ENCODE measurements at regions not wholly inside any gene's neighbourhood (a gene's known extent, or its start where the extent isn't known, plus 50 kb on each side); places are given as distances from the start of the nearest gene placed in this dataset.
"Not testable (repeated sequence)": the region's sequence is repeated elsewhere in the genome, so short reads cannot be mapped to it uniquely, and the experiment has no call there.

GRCh38 chr5:51712201-51712600 lies 329.0 kb downstream of the ISL1 start:
- Histone ChIP-seq H3K27ac (ENCODE audit: poor library complexity, severe bottlenecking) (no peak overlapping the region), H3K9me3 (ENCODE audit: severe bottlenecking) (no peaks in the 10 kb centered on the region), H3K4me3 (ENCODE audit: severe bottlenecking) (no peak overlapping the region), H3K27me3 (ENCODE audit: insufficient read depth, poor library complexity, severe bottlenecking) (no peaks in the 10 kb centered on the region), H3K4me1 (ENCODE audit: insufficient read depth, poor library complexity, severe bottlenecking) (no peaks in the 10 kb centered on the region), H3K36me3 (ENCODE audit: low read depth) (no peaks in the 10 kb centered on the region)
- no peak for DNase-seq (ENCODE audit: low spot score)
- no peak for ATAC-seq (ENCODE audit: low read depth)
- no peak for TF ChIP-seq CTCF (IDR thresholded peaks at IDR 0.05; ENCODE audit: poor library complexity, severe bottlenecking)

- not testable (repeated sequence) for H3K9me3 ChIP-seq (ENCODE audit: severe bottlenecking); H3K36me3 ChIP-seq (ENCODE audit: low read depth); H3K27me3 ChIP-seq (ENCODE audit: insufficient read depth, poor library complexity, severe bottlenecking); ATAC-seq (ENCODE audit: low read depth); DNase-seq (ENCODE audit: low spot score); H3K4me1 ChIP-seq (ENCODE audit: insufficient read depth, poor library complexity, severe bottlenecking); H3K4me3 ChIP-seq (ENCODE audit: severe bottlenecking); H3K27ac ChIP-seq (ENCODE audit: poor library complexity, severe bottlenecking)
Observed at GRCh38 chr5:51715445-51715844, 332.2 kb downstream of the ISL1 start.

- Histone ChIP-seq H3K4me1 (ENCODE audit: insufficient read depth, poor library complexity, severe bottlenecking) (no peaks in the 10 kb centered on the region), H3K36me3 (ENCODE audit: low read depth) (no peaks in the 10 kb centered on the region), H3K4me3 (ENCODE audit: severe bottlenecking) (no peak overlapping the region), H3K9me3 (ENCODE audit: severe bottlenecking) (no peaks in the 10 kb centered on the region), H3K27me3 (ENCODE audit: insufficient read depth, poor library complexity, severe bottlenecking) (no peaks in the 10 kb centered on the region), H3K27ac (ENCODE audit: poor library complexity, severe bottlenecking) (no peak overlapping the region)
- ATAC-seq (ENCODE audit: low read depth) (no peak), DNase-seq (ENCODE audit: low spot score) (no peak)
- no peak for TF ChIP-seq CTCF (IDR thresholded peaks at IDR 0.05; ENCODE audit: poor library complexity, severe bottlenecking)
Observed at GRCh38 chr5:51731421-51732029, 348.3 kb downstream of the ISL1 start.

- Histone ChIP-seq H3K4me3 (ENCODE audit: severe bottlenecking) (no peak overlapping the region), H3K9me3 (ENCODE audit: severe bottlenecking) (no peaks in the 10 kb centered on the region), H3K4me1 (ENCODE audit: insufficient read depth, poor library complexity, severe bottlenecking) (no peaks in the 10 kb centered on the region), H3K36me3 (ENCODE audit: low read depth) (no peaks in the 10 kb centered on the region), H3K27ac (ENCODE audit: poor library complexity, severe bottlenecking) (no peak overlapping the region), H3K27me3 (ENCODE audit: insufficient read depth, poor library complexity, severe bottlenecking) (no peaks in the 10 kb centered on the region)
- no peak for TF ChIP-seq CTCF (IDR thresholded peaks at IDR 0.05; ENCODE audit: poor library complexity, severe bottlenecking)
- ATAC-seq (ENCODE audit: low read depth) (no peak), DNase-seq (ENCODE audit: low spot score) (no peak)
Observed at GRCh38 chr5:51732304-51732703, 349.1 kb downstream of the ISL1 start.

GRCh38 chr5:51734677-51735076 lies 351.4 kb downstream of the ISL1 start:
- no peak for DNase-seq (ENCODE audit: low spot score)
- H3K9me3 ChIP-seq (ENCODE audit: severe bottlenecking) = no peaks in the 10 kb centered on the region
- H3K27me3 ChIP-seq (ENCODE audit: insufficient read depth, poor library complexity, severe bottlenecking) = no peaks in the 10 kb centered on the region
- no peak for TF ChIP-seq CTCF (IDR thresholded peaks at IDR 0.05; ENCODE audit: poor library complexity, severe bottlenecking)
- H3K4me3 ChIP-seq (ENCODE audit: severe bottlenecking) = no peak overlapping the region
- H3K27ac ChIP-seq (ENCODE audit: poor library complexity, severe bottlenecking) = no peak overlapping the region
- no peak for ATAC-seq (ENCODE audit: low read depth)
- no peaks in the 10 kb centered on the region for H3K36me3 ChIP-seq (ENCODE audit: low read depth)
- no peaks in the 10 kb centered on the region for H3K4me1 ChIP-seq (ENCODE audit: insufficient read depth, poor library complexity, severe bottlenecking)

Measured in RWPE2 (cell line).